ENCODE measurements at regions not wholly inside any gene's neighbourhood (a gene's known extent, or its start where the extent isn't known, plus 50 kb on each side); places are given as distances from the start of the nearest gene placed in this dataset.

GRCh38 chr20:11086970-11087369, 413.2 kb upstream of the JAG1 start:
- H3K36me3 ChIP-seq = no peaks in the 10 kb centered on the region
- H3K27me3 ChIP-seq (ENCODE audit: low read depth) = no peaks in the 10 kb centered on the region
- ATAC-seq (no peak), DNase-seq (no peak)
- H3K27ac ChIP-seq = no peak overlapping the region
- no peak overlapping the region for H3K4me3 ChIP-seq
- TF ChIP-seq CTCF (IDR thresholded peaks at IDR 0.05) = no peak
- intact Hi-C loops (cut with DNase I) = no loop called here
- H3K4me1 ChIP-seq = no peaks in the 10 kb centered on the region
- no peaks in the 10 kb centered on the region for H3K9me3 ChIP-seq

GRCh38 chr20:11090751-11091150, 417.0 kb upstream of the JAG1 start:
- Histone ChIP-seq H3K9me3 (no peaks in the 10 kb centered on the region), H3K36me3 (no peaks in the 10 kb centered on the region), H3K4me1 (no peaks in the 10 kb centered on the region), H3K27ac (no peak overlapping the region), H3K4me3 (no peak overlapping the region), H3K27me3 (ENCODE audit: low read depth) (no peaks in the 10 kb centered on the region)
- ATAC-seq (no peak), DNase-seq (no peak)
- no peak for TF ChIP-seq CTCF (IDR thresholded peaks at IDR 0.05)
- intact Hi-C loops (cut with DNase I) = no loop called here

GRCh38 chr20:11091511-11091910, 417.7 kb upstream of the JAG1 start:
- ATAC-seq = no peak
- Histone ChIP-seq H3K4me3 (no peak overlapping the region), H3K36me3 (no peaks in the 10 kb centered on the region), H3K4me1 (no peaks in the 10 kb centered on the region), H3K27me3 (ENCODE audit: low read depth) (no peaks in the 10 kb centered on the region), H3K27ac (no peak overlapping the region), H3K9me3 (no peaks in the 10 kb centered on the region)
- DNase-seq = no peak
- no peak for TF ChIP-seq CTCF (IDR thresholded peaks at IDR 0.05)
- intact Hi-C loops (cut with DNase I) = no loop called here

GRCh38 chr20:11092151-11092550, 418.4 kb upstream of the JAG1 start:
- no peaks in the 10 kb centered on the region for H3K36me3 ChIP-seq

GRCh38 chr20:11094196-11094595, 420.4 kb upstream of the JAG1 start:
- Histone ChIP-seq H3K36me3 (no peaks in the 10 kb centered on the region), H3K27me3 (ENCODE audit: low read depth) (no peaks in the 10 kb centered on the region)
- intact Hi-C loops (cut with DNase I) = no loop called here

More at GRCh38 chr20:11092151-11092550, 418.4 kb upstream of the JAG1 start:
- Histone ChIP-seq H3K4me3 (no peak overlapping the region), H3K9me3 (no peaks in the 10 kb centered on the region), H3K27me3 (ENCODE audit: low read depth) (no peaks in the 10 kb centered on the region), H3K27ac (no peak overlapping the region), H3K4me1 (no peaks in the 10 kb centered on the region)
- no peak for ATAC-seq
- no peak for TF ChIP-seq CTCF (IDR thresholded peaks at IDR 0.05)
- no peak for DNase-seq
- intact Hi-C loops (cut with DNase I) = no loop called here

More at GRCh38 chr20:11094196-11094595, 420.4 kb upstream of the JAG1 start:
- TF ChIP-seq CTCF (IDR thresholded peaks at IDR 0.05) = no peak
- no peak overlapping the region for H3K27ac ChIP-seq
- H3K4me3 ChIP-seq = no peak overlapping the region
- no peaks in the 10 kb centered on the region for H3K9me3 ChIP-seq
- no peak for ATAC-seq
- DNase-seq = no peak
- no peaks in the 10 kb centered on the region for H3K4me1 ChIP-seq
